ENCODE measurements at regions not wholly inside any gene's neighbourhood (a gene's known extent, or its start where the extent isn't known, plus 50 kb on each side); places are given as distances from the start of the nearest gene placed in this dataset.

DNA sequence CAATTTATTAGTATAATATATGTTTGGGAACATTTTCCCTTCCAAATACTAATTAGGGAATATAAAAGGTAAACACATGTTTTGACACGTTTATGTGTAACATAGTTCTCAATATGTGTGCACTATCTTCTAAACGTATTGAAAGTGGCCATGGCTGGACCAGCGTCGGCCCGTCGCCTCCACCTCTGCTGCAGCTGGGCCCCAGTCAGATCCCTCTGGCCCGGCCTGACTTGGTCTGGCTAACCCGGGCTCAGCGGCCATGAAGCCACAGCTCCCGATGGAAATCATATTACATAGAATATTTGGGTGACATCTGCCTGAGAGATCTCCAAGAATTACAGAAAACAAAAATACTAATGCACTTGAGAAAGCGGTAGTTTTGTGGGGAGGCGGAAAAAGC, 474.4 kb upstream of the CDH2 start:
- TF ChIP-seq TCF4 (CRISPR knock-in tag; IDR thresholded peaks at IDR 0.05; ENCODE audit: borderline replicate concordance) = no peak
- TF ChIP-seq BACH2 (CRISPR knock-in tag; IDR thresholded peaks at IDR 0.05; ENCODE audit: borderline replicate concordance) = no peak
- TF ChIP-seq, protein P1, sequence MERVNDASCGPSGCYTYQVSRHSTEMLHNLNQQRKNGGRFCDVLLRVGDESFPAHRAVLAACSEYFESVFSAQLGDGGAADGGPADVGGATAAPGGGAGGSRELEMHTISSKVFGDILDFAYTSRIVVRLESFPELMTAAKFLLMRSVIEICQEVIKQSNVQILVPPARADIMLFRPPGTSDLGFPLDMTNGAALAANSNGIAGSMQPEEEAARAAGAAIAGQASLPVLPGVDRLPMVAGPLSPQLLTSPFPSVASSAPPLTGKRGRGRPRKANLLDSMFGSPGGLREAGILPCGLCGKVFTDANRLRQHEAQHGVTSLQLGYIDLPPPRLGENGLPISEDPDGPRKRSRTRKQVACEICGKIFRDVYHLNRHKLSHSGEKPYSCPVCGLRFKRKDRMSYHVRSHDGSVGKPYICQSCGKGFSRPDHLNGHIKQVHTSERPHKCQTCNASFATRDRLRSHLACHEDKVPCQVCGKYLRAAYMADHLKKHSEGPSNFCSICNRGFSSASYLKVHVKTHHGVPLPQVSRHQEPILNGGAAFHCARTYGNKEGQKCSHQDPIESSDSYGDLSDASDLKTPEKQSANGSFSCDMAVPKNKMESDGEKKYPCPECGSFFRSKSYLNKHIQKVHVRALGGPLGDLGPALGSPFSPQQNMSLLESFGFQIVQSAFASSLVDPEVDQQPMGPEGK (CRISPR knock-in tag; IDR thresholded peaks at IDR 0.05; ENCODE audit: borderline replicate concordance) = no peak
- no peak for TF ChIP-seq ZC3H10 (CRISPR knock-in tag; IDR thresholded peaks at IDR 0.05)
- TF ChIP-seq ARNTL (CRISPR knock-in tag; IDR thresholded peaks at IDR 0.05; ENCODE audit: borderline replicate concordance, low read depth) = no peak
- no peak for TF ChIP-seq PPARA (CRISPR knock-in tag; IDR thresholded peaks at IDR 0.05; ENCODE audit: borderline replicate concordance)
- TF ChIP-seq ZFP30 (CRISPR knock-in tag; IDR thresholded peaks at IDR 0.05) = no peak
- no peak for TF ChIP-seq TOX (CRISPR knock-in tag; IDR thresholded peaks at IDR 0.05; ENCODE audit: borderline replicate concordance)
- TF ChIP-seq, protein P2, sequence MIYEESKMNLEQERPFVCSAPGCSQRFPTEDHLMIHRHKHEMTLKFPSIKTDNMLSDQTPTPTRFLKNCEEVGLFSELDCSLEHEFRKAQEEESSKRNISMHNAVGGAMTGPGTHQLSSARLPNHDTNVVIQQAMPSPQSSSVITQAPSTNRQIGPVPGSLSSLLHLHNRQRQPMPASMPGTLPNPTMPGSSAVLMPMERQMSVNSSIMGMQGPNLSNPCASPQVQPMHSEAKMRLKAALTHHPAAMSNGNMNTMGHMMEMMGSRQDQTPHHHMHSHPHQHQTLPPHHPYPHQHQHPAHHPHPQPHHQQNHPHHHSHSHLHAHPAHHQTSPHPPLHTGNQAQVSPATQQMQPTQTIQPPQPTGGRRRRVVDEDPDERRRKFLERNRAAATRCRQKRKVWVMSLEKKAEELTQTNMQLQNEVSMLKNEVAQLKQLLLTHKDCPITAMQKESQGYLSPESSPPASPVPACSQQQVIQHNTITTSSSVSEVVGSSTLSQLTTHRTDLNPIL (CRISPR knock-in tag; IDR thresholded peaks at IDR 0.05; ENCODE audit: low read depth) = no peak
- no peak for TF ChIP-seq SNAI2 (CRISPR knock-in tag; IDR thresholded peaks at IDR 0.05)
- no peak for TF ChIP-seq RARB (CRISPR knock-in tag; IDR thresholded peaks at IDR 0.05)
- TF ChIP-seq OSR1 (CRISPR knock-in tag; IDR thresholded peaks at IDR 0.05) = no peak
- no peak for TF ChIP-seq ISL1 (CRISPR knock-in tag; IDR thresholded peaks at IDR 0.05)
- TF ChIP-seq ZNF70 (CRISPR knock-in tag; IDR thresholded peaks at IDR 0.05) = no peak

Measured in SK-N-SH treated with all-trans-retinoic acid at 6 μM for 48 hours (cell line).